ENCODE measurements at regions not wholly inside any gene's neighbourhood (a gene's known extent, or its start where the extent isn't known, plus 50 kb on each side); places are given as distances from the start of the nearest gene placed in this dataset.

DNA sequence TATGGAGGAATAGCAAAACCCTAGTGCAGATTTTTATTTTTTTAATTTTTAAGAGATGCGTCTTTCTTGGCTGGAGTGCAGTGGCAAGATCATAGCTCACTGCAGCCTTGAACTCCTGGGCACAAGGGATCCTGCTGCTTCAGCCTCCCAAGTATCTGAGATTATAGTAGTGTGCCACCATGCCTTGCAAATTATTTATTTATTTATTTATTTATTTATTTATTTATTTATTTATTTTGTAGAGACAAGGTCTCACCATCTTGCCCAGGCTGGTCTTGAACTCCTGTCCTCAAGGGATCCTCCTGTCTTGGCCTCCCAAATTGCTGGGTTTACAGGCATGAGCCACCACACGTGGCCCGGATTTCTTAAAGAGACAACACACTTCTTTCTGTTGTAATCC, 1158.8 kb downstream of the AACS start:
- TF ChIP-seq, protein P1, sequence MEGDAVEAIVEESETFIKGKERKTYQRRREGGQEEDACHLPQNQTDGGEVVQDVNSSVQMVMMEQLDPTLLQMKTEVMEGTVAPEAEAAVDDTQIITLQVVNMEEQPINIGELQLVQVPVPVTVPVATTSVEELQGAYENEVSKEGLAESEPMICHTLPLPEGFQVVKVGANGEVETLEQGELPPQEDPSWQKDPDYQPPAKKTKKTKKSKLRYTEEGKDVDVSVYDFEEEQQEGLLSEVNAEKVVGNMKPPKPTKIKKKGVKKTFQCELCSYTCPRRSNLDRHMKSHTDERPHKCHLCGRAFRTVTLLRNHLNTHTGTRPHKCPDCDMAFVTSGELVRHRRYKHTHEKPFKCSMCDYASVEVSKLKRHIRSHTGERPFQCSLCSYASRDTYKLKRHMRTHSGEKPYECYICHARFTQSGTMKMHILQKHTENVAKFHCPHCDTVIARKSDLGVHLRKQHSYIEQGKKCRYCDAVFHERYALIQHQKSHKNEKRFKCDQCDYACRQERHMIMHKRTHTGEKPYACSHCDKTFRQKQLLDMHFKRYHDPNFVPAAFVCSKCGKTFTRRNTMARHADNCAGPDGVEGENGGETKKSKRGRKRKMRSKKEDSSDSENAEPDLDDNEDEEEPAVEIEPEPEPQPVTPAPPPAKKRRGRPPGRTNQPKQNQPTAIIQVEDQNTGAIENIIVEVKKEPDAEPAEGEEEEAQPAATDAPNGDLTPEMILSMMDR (conservative IDR thresholded peaks at IDR 0.05; ENCODE audit: low read depth in 2 of 2): no peak
- TF ChIP-seq POLR2AphosphoS5 (IDR thresholded peaks at IDR 0.05; ENCODE audit: low read depth) (no peak), EZH2 (IDR thresholded peaks at IDR 0.05; ENCODE audit: low read depth, unreplicated experiment) (no peak), CREB1 (CRISPR knock-in tag; IDR thresholded peaks at IDR 0.05; ENCODE audit: low read depth) (no peak)
- TF ChIP-seq, protein P2, sequence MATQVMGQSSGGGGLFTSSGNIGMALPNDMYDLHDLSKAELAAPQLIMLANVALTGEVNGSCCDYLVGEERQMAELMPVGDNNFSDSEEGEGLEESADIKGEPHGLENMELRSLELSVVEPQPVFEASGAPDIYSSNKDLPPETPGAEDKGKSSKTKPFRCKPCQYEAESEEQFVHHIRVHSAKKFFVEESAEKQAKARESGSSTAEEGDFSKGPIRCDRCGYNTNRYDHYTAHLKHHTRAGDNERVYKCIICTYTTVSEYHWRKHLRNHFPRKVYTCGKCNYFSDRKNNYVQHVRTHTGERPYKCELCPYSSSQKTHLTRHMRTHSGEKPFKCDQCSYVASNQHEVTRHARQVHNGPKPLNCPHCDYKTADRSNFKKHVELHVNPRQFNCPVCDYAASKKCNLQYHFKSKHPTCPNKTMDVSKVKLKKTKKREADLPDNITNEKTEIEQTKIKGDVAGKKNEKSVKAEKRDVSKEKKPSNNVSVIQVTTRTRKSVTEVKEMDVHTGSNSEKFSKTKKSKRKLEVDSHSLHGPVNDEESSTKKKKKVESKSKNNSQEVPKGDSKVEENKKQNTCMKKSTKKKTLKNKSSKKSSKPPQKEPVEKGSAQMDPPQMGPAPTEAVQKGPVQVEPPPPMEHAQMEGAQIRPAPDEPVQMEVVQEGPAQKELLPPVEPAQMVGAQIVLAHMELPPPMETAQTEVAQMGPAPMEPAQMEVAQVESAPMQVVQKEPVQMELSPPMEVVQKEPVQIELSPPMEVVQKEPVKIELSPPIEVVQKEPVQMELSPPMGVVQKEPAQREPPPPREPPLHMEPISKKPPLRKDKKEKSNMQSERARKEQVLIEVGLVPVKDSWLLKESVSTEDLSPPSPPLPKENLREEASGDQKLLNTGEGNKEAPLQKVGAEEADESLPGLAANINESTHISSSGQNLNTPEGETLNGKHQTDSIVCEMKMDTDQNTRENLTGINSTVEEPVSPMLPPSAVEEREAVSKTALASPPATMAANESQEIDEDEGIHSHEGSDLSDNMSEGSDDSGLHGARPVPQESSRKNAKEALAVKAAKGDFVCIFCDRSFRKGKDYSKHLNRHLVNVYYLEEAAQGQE (IDR thresholded peaks at IDR 0.05; ENCODE audit: unreplicated experiment): no peak
